ENCODE measurements at regions not wholly inside any gene's neighbourhood (a gene's known extent, or its start where the extent isn't known, plus 50 kb on each side); places are given as distances from the start of the nearest gene placed in this dataset.

GRCh38 chr10:69697006-69697405 lies 67.0 kb downstream of the FAM241B start:
- no peak overlapping the region for H3K27ac Mint-ChIP-seq (ENCODE audit: unreplicated experiment)
- peaks cover 15% of the 10 kb centered on the region for H3K4me1 Mint-ChIP-seq (ENCODE audit: low read depth)
- no peak overlapping the region for H3K4me3 Mint-ChIP-seq (ENCODE audit: unreplicated experiment)
- H3K9me3 Mint-ChIP-seq (ENCODE audit: low read depth), result peaks cover 3% of the 10 kb centered on the region
- H3K36me3 Mint-ChIP-seq (ENCODE audit: low read depth), result no peaks in the 10 kb centered on the region
- TF ChIP-seq CTCF (IDR thresholded peaks at IDR 0.05), result no peak
- DNase-seq (ENCODE audit: low spot score), result no peak
- H3K27me3 Mint-ChIP-seq (ENCODE audit: low read depth), result no peaks in the 10 kb centered on the region

GRCh38 chr10:69703256-69703655 lies 73.2 kb downstream of the FAM241B start:
- no peak for TF ChIP-seq CTCF (IDR thresholded peaks at IDR 0.05)
- Mint-ChIP-seq H3K4me3 (ENCODE audit: unreplicated experiment) (no peak overlapping the region), H3K36me3 (ENCODE audit: low read depth) (peaks cover 7% of the 10 kb centered on the region), H3K9me3 (ENCODE audit: low read depth) (peaks cover 13% of the 10 kb centered on the region), H3K27ac (ENCODE audit: unreplicated experiment) (peak overlapping the region; percentile 84), H3K27me3 (ENCODE audit: low read depth) (no peaks in the 10 kb centered on the region), H3K4me1 (ENCODE audit: low read depth) (peaks cover 22% of the 10 kb centered on the region)
- DNase-seq (ENCODE audit: low spot score), result no peak

- H3K36me3 Mint-ChIP-seq (ENCODE audit: low read depth), result peaks cover 7% of the 10 kb centered on the region
- no peak overlapping the region for H3K4me3 Mint-ChIP-seq (ENCODE audit: unreplicated experiment)
- no peak for DNase-seq (ENCODE audit: low spot score)
- TF ChIP-seq CTCF (IDR thresholded peaks at IDR 0.05), result peak; percentile 25
- H3K27ac Mint-ChIP-seq (ENCODE audit: unreplicated experiment), result peak overlapping the region; percentile 84
- H3K27me3 Mint-ChIP-seq (ENCODE audit: low read depth), result no peaks in the 10 kb centered on the region
- H3K9me3 Mint-ChIP-seq (ENCODE audit: low read depth), result peaks cover 11% of the 10 kb centered on the region
- H3K4me1 Mint-ChIP-seq (ENCODE audit: low read depth), result peaks cover 24% of the 10 kb centered on the region
These were observed 74.0 kb downstream of the FAM241B start for GRCh38 chr10:69703766-69704630.

GRCh38 chr10:69709366-69709941 lies 79.4 kb downstream of the FAM241B start:
- Mint-ChIP-seq H3K9me3 (ENCODE audit: low read depth) (peaks cover 1% of the 10 kb centered on the region), H3K27ac (ENCODE audit: unreplicated experiment) (no peak overlapping the region), H3K4me1 (ENCODE audit: low read depth) (peaks cover 13% of the 10 kb centered on the region), H3K4me3 (ENCODE audit: unreplicated experiment) (no peak overlapping the region), H3K27me3 (ENCODE audit: low read depth) (no peaks in the 10 kb centered on the region), H3K36me3 (ENCODE audit: low read depth) (peaks cover 1% of the 10 kb centered on the region)
- DNase-seq (ENCODE audit: low spot score), result no peak
- no peak for TF ChIP-seq CTCF (IDR thresholded peaks at IDR 0.05)

GRCh38 chr10:69710008-69710888 lies 80.2 kb downstream of the FAM241B start:
- Mint-ChIP-seq H3K4me1 (ENCODE audit: low read depth) (peaks cover 18% of the 10 kb centered on the region), H3K9me3 (ENCODE audit: low read depth) (no peaks in the 10 kb centered on the region), H3K27me3 (ENCODE audit: low read depth) (no peaks in the 10 kb centered on the region), H3K4me3 (ENCODE audit: unreplicated experiment) (no peak overlapping the region), H3K36me3 (ENCODE audit: low read depth) (no peaks in the 10 kb centered on the region), H3K27ac (ENCODE audit: unreplicated experiment) (no peak overlapping the region)
- no peak for DNase-seq (ENCODE audit: low spot score)
- TF ChIP-seq CTCF (IDR thresholded peaks at IDR 0.05), result no peak

Data from chondrocyte (in vitro differentiated cells).